ENCODE measurements at regions not wholly inside any gene's neighbourhood (a gene's known extent, or its start where the extent isn't known, plus 50 kb on each side); places are given as distances from the start of the nearest gene placed in this dataset.

GRCh38 chr7:424961-425793, 94.5 kb downstream of the PDGFA start:
- no peak for TF ChIP-seq CTCF (IDR thresholded peaks at IDR 0.05)
- no peak for TF ChIP-seq POLR2A (IDR thresholded peaks at IDR 0.05)

Measured in thyroid gland (tissue), 4 donors.